Ectodermal cell (in vitro differentiated cells): ENCODE measurements at regions not wholly inside any gene's neighbourhood (a gene's known extent, or its start where the extent isn't known, plus 50 kb on each side); places are given as distances from the start of the nearest gene placed in this dataset.
A peak's percentile ranks its signal among the peaks of the same experiment; 100 is the strongest.
"Not testable (repeated sequence)": the region's sequence is repeated elsewhere in the genome, so short reads cannot be mapped to it uniquely, and the experiment has no call there.

Source experiments
- H3K27ac ChIP-seq: 2 replicates; pipeline ENCODE4 v1.7.0; 2013; ENCODE audit warnings: mild to moderate bottlenecking, low read depth, low read length; ENCODE audit not compliant: insufficient read depth, poor library complexity, severe bottlenecking
- H3K27me3 ChIP-seq: 2 replicates; pipeline ENCODE4 v1.7.0; 2013; ENCODE audit warnings: mild to moderate bottlenecking, low read length; ENCODE audit not compliant: insufficient read depth, control insufficient read depth, poor library complexity, severe bottlenecking
- H3K36me3 ChIP-seq: one replicate; pipeline ENCODE4 v1.7.0; 2013; ENCODE audit warnings: low read length; ENCODE audit not compliant: control insufficient read depth, insufficient read depth
- H3K4me1 ChIP-seq: one replicate; pipeline ENCODE4 v1.7.0; 2013; ENCODE audit warnings: low read length; ENCODE audit not compliant: control insufficient read depth, insufficient read depth
- H3K4me3 ChIP-seq: 2 replicates; pipeline ENCODE4 v1.7.0; 2013; ENCODE audit warnings: low read depth, low read length, control low read depth; ENCODE audit not compliant: insufficient read depth
- H3K9me3 ChIP-seq: 2 replicates; pipeline ENCODE4 v1.7.0; 2013; ENCODE audit warnings: mild to moderate bottlenecking, low read length, moderate library complexity; ENCODE audit not compliant: control insufficient read depth
- WGBS, 2 experiments: methylation state at CpG; one replicate each; pipeline ENCODE4 v1.1.7; 2013; ENCODE audit warnings: missing lambda C conversion rate in 2 of 2; 5-methylcytosine and 5-hydroxymethylcytosine counted together

GRCh38 chr13:80817979-80818378 lies 477.1 kb upstream of the SPRY2 start:
- no peaks in the 10 kb centered on the region for H3K27me3 ChIP-seq
- H3K9me3 ChIP-seq, result no peaks in the 10 kb centered on the region
- H3K36me3 ChIP-seq, result no peaks in the 10 kb centered on the region
- H3K4me3 ChIP-seq, result no peak overlapping the region
- H3K4me1 ChIP-seq, result no peaks in the 10 kb centered on the region
- no peak overlapping the region for H3K27ac ChIP-seq
- no CpG with 5 or more reads among the region's 1 CpG for WGBS, 2 experiments

- Histone ChIP-seq H3K4me1 (no peaks in the 10 kb centered on the region), H3K27me3 (no peaks in the 10 kb centered on the region), H3K27ac (no peak overlapping the region)
Observed at GRCh38 chr13:80814541-80814940, 473.6 kb upstream of the SPRY2 start.

GRCh38 chr13:80810294-80810693 lies 469.4 kb upstream of the SPRY2 start:
- not testable (repeated sequence) for H3K36me3 ChIP-seq, H3K27me3 ChIP-seq, H3K27ac ChIP-seq, H3K4me1 ChIP-seq, H3K4me3 ChIP-seq, H3K9me3 ChIP-seq
- 91 to 92% methylated on average over 4 of the region's 4 CpGs for WGBS, 2 experiments

More at GRCh38 chr13:80814541-80814940, 473.6 kb upstream of the SPRY2 start:
- no peak overlapping the region for H3K4me3 ChIP-seq
- H3K36me3 ChIP-seq, result no peaks in the 10 kb centered on the region
- no peaks in the 10 kb centered on the region for H3K9me3 ChIP-seq

- Histone ChIP-seq H3K4me3 (no peak overlapping the region), H3K4me1 (no peaks in the 10 kb centered on the region), H3K27ac (no peak overlapping the region), H3K27me3 (no peaks in the 10 kb centered on the region), H3K9me3 (no peaks in the 10 kb centered on the region), H3K36me3 (no peaks in the 10 kb centered on the region)
- WGBS, 2 experiments, result 73 to 77% methylated on average over 3 of the region's 3 CpGs
Observed at GRCh38 chr13:80802946-80803345, 462.0 kb upstream of the SPRY2 start.

- Histone ChIP-seq H3K4me3 (no peak overlapping the region), H3K36me3 (no peaks in the 10 kb centered on the region), H3K9me3 (no peaks in the 10 kb centered on the region), H3K27ac (no peak overlapping the region), H3K4me1 (no peaks in the 10 kb centered on the region), H3K27me3 (no peaks in the 10 kb centered on the region)
- WGBS, 2 experiments, result 94 to 97% methylated on average over 1 of the region's 1 CpG
Observed at GRCh38 chr13:80798576-80799133, 457.7 kb upstream of the SPRY2 start.

GRCh38 chr13:80787604-80788003 lies 446.7 kb upstream of the SPRY2 start:
- no peak overlapping the region for H3K4me3 ChIP-seq
- 100% methylated on average over 1 of the region's 1 CpG for WGBS, 2 experiments

GRCh38 chr13:80783926-80784565 lies 443.1 kb upstream of the SPRY2 start:
- no peaks in the 10 kb centered on the region for H3K27me3 ChIP-seq
- H3K4me3 ChIP-seq, result no peak overlapping the region
- whole genome bisulfite sequencing, 2 experiments, result 84 to 93% methylated on average over 3 of the region's 3 CpGs
- no peaks in the 10 kb centered on the region for H3K4me1 ChIP-seq
- no peaks in the 10 kb centered on the region for H3K9me3 ChIP-seq
- H3K27ac ChIP-seq, result peak overlapping the region; percentile 46
- H3K36me3 ChIP-seq, result no peaks in the 10 kb centered on the region

More at GRCh38 chr13:80787604-80788003, 446.7 kb upstream of the SPRY2 start:
- Histone ChIP-seq H3K4me1 (no peaks in the 10 kb centered on the region), H3K27me3 (no peaks in the 10 kb centered on the region), H3K27ac (no peak overlapping the region), H3K9me3 (no peaks in the 10 kb centered on the region), H3K36me3 (no peaks in the 10 kb centered on the region)

GRCh38 chr13:80782441-80782840 lies 441.5 kb upstream of the SPRY2 start:
- 75% methylated on average over 1 of the region's 1 CpG; no CpG with 5 or more reads in 1 of the 2 experiments for WGBS, 2 experiments
- H3K36me3 ChIP-seq, result no peaks in the 10 kb centered on the region
- no peak overlapping the region for H3K4me3 ChIP-seq

GRCh38 chr13:80778297-80778696 lies 437.4 kb upstream of the SPRY2 start:
- WGBS, 2 experiments, result 89 to 91% methylated on average over 1 of the region's 1 CpG

More at GRCh38 chr13:80782441-80782840, 441.5 kb upstream of the SPRY2 start:
- no peaks in the 10 kb centered on the region for H3K27me3 ChIP-seq
- H3K9me3 ChIP-seq, result no peaks in the 10 kb centered on the region
- H3K4me1 ChIP-seq, result no peaks in the 10 kb centered on the region
- no peak overlapping the region for H3K27ac ChIP-seq

GRCh38 chr13:80757694-80758093 lies 416.8 kb upstream of the SPRY2 start:
- Histone ChIP-seq H3K36me3 (no peaks in the 10 kb centered on the region), H3K27ac (peak overlapping the region; percentile 4), H3K9me3 (no peaks in the 10 kb centered on the region), H3K27me3 (no peaks in the 10 kb centered on the region), H3K4me3 (no peak overlapping the region), H3K4me1 (no peaks in the 10 kb centered on the region)

More at GRCh38 chr13:80778297-80778696, 437.4 kb upstream of the SPRY2 start:
- no peak overlapping the region for H3K4me3 ChIP-seq
- H3K4me1 ChIP-seq, result no peaks in the 10 kb centered on the region
- H3K27me3 ChIP-seq, result no peaks in the 10 kb centered on the region
- no peaks in the 10 kb centered on the region for H3K9me3 ChIP-seq
- H3K27ac ChIP-seq, result no peak overlapping the region
- H3K36me3 ChIP-seq, result no peaks in the 10 kb centered on the region
